ENCODE measurements at regions not wholly inside any gene's neighbourhood (a gene's known extent, or its start where the extent isn't known, plus 50 kb on each side); places are given as distances from the start of the nearest gene placed in this dataset.
A peak's percentile ranks its signal among the peaks of the same experiment; 100 is the strongest.

DNA sequence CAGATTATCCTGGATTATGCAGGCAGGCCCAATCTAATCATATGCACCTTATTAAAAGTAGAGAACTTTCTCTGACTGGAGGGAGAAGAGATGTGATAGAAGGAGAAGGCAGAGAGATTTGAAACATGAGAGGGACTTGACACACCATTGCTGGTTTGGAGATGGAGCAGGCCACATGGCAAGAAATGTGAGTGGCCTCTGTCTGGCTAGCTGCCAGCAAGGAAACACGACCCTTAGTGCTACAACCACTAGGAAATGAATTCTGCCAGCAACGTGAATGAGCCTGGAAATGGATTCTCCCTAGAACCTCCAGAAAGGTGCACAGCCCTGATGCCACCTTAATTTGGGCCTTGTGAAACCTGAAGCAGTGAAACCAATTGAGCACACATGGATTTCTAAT is 79.5 kb upstream of the MBNL3 start:
- no peak for DNase-seq (ENCODE audit: low spot score)

DNA sequence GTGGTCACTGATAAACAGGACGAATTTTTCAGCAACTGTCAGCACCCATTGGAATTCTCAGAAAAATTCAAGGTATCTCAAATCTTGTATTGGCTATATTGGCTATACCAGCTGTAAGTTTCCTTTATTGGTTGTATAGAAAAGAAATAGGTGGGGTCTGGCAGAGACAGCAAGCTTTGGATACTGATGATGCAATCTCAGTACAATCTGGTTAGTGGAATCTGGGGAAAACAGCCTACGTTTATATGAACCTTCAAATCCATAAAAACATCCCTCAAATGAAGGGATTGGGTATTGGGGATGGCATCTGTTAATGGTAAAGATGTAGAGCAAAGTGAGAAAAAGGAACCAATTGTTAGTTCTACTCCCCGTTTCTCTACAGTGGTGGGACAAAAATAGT is 76.4 kb upstream of the MBNL3 start:
- no peak for DNase-seq (ENCODE audit: low spot score)

DNA sequence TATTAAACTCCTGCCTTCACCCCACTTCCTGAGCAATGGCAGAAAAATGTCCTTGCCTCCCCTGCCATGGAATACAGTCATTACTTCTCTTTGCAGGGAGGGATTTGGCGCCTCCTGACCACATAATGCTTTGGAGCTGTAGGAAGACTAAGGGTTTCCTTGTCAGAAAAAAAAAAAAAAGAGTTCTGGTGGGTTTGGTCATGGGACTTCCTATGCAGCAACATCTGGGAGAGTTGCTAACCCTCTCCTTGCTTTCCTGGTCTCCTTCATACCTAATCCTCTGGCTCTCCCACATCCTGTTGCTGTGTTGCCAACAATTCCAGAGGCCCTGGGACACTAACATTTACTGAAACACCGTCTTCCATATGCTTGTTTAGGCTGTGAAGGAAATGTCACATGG is 75.1 kb upstream of the MBNL3 start:
- peak; percentile 6 for DNase-seq (ENCODE audit: low spot score)

DNA sequence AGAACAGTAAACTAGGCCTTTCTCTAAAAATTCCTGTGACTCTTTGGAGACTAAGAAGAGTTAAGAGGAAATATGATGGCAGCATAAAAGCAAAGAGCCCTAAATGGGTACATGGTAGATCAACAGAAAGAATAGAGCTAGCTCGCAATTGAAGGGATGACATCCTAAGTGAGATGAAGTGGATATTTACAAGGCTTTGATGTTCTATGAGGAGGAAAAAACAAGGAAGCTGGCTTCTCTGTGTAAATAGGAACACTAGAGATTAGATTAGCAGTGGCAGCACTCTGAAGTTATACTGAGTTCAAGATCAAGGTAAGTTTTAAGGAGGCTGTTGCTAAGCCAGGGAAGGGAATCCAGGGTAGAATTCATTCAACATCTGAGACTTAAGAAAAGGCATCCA is 73.1 kb upstream of the MBNL3 start:
- no peak for DNase-seq (ENCODE audit: low spot score)

DNA sequence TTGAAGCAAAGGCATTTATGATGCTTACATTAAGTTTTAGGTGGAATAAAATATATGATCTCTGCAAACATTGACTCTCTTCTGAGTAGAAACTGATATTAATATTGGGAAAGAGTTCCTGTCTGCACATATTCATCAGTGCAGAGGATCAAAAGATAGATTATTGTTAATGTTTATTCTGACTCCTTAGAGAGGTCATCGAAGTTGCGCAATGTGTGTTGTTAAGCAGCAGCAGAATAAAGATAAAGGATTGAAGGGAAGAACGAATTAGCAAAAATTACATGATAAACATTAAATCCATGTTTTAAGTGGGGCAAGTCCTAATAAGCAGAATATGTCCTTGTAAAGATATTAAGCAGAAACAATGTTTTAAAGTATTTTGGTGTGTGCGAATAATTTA is 72.6 kb upstream of the MBNL3 start:
- DNase-seq (ENCODE audit: low spot score) = no peak

DNA sequence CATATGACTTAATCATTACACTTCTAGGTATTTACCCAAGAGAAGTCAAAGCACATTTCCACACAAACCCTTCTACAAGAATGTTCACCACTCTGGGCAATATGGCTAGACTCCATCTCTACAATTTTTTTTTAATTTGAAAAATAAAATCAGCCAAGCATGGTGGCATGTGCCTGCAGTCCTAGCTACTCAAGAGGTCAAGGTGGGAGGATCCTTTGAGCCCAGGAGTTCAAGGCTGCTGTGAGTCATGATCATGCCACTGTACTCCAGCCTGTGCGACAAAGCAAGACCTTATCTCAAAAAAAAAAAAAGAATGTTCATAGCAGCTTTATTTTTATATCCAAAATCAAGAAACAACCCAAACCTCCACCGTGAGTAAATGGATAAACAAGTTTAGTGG is 70.3 kb upstream of the MBNL3 start:
- peak; percentile 7 for DNase-seq (ENCODE audit: low spot score)

DNA sequence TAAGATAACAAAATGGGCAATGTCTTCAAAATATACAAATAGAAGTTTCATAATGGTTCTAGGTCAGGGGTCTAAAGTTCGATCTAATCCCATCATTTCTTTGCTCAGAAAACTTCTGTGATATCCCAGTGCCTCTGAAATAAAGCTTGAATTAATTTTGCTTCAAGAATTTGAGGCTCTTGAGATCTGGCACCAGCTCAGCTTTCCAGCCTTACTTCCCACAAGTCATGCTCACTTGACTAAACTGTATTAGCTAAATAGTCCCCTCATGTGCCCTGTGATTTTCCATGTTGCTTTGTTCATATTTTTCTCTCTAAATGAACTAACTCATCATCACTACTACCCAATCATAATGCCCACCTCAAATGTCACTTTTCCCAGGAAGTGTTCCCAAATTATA is 50.8 kb upstream of the MBNL3 start:
- DNase-seq (ENCODE audit: low spot score) = no peak
